ENCODE measurements at regions not wholly inside any gene's neighbourhood (a gene's known extent, or its start where the extent isn't known, plus 50 kb on each side); places are given as distances from the start of the nearest gene placed in this dataset.
"Not testable (repeated sequence)": the region's sequence is repeated elsewhere in the genome, so short reads cannot be mapped to it uniquely, and the experiment has no call there.

DNA sequence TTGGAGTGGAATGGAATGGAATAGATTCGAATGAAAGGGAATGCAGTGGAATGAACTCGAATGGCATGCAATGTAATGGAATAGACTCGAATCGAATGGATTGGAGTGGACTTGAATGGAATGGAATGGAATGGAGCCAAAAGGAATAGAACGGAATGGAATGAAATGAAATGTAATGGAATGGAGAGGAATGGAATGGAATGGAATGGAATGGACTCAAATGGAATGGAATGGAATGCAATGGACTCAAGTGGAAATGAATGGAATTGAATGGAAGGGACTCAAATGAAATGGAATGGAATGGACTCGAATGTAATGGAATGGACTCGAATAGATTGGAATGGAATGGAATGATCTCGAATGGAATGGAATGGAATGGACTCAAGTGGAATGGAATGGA, 231.3 kb downstream of the CCT8L2 start:
- not testable (repeated sequence) for TF ChIP-seq SP7 (tag by site-specific recombination; IDR thresholded peaks at IDR 0.05); ZNF146 (tag by site-specific recombination; IDR thresholded peaks at IDR 0.05); ZNF133 (tag by site-specific recombination; IDR thresholded peaks at IDR 0.05); REPIN1 (tag by site-specific recombination; IDR thresholded peaks at IDR 0.05; ENCODE audit: low read depth); ZNF138 (tag by site-specific recombination; IDR thresholded peaks at IDR 0.05; ENCODE audit: borderline replicate concordance); OSR2 (tag by site-specific recombination; IDR thresholded peaks at IDR 0.05); ZNF555 (tag by site-specific recombination; conservative IDR thresholded peaks at IDR 0.05)
- TF ChIP-seq, protein P1, sequence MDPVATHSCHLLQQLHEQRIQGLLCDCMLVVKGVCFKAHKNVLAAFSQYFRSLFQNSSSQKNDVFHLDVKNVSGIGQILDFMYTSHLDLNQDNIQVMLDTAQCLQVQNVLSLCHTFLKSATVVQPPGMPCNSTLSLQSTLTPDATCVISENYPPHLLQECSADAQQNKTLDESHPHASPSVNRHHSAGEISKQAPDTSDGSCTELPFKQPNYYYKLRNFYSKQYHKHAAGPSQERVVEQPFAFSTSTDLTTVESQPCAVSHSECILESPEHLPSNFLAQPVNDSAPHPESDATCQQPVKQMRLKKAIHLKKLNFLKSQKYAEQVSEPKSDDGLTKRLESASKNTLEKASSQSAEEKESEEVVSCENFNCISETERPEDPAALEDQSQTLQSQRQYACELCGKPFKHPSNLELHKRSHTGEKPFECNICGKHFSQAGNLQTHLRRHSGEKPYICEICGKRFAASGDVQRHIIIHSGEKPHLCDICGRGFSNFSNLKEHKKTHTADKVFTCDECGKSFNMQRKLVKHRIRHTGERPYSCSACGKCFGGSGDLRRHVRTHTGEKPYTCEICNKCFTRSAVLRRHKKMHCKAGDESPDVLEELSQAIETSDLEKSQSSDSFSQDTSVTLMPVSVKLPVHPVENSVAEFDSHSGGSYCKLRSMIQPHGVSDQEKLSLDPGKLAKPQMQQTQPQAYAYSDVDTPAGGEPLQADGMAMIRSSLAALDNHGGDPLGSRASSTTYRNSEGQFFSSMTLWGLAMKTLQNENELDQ (tag by site-specific recombination; IDR thresholded peaks at IDR 0.05; ENCODE audit: low read depth) = not testable (repeated sequence)
- TF ChIP-seq, protein P2, sequence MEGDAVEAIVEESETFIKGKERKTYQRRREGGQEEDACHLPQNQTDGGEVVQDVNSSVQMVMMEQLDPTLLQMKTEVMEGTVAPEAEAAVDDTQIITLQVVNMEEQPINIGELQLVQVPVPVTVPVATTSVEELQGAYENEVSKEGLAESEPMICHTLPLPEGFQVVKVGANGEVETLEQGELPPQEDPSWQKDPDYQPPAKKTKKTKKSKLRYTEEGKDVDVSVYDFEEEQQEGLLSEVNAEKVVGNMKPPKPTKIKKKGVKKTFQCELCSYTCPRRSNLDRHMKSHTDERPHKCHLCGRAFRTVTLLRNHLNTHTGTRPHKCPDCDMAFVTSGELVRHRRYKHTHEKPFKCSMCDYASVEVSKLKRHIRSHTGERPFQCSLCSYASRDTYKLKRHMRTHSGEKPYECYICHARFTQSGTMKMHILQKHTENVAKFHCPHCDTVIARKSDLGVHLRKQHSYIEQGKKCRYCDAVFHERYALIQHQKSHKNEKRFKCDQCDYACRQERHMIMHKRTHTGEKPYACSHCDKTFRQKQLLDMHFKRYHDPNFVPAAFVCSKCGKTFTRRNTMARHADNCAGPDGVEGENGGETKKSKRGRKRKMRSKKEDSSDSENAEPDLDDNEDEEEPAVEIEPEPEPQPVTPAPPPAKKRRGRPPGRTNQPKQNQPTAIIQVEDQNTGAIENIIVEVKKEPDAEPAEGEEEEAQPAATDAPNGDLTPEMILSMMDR (tag by site-specific recombination; IDR thresholded peaks at IDR 0.05) = not testable (repeated sequence)

Data from HEK293 (cell line).